T-helper 1 cell treated with Interleukin-12 subunit alpha and Interleukin-12 subunit beta and Interleukin-4 antibody, amounts not matched to agents 30 ng/mL and 1 ng/mL, for 36 hours (primary cell): ENCODE measurements at regions not wholly inside any gene's neighbourhood (a gene's known extent, or its start where the extent isn't known, plus 50 kb on each side); places are given as distances from the start of the nearest gene placed in this dataset.

Experiments
- intact Hi-C: fragments of 100-400 bp; cut with micrococcal nuclease; formaldehyde crosslinking; loops from one replicate; pipeline ENCODE4 v1.15.1; 2024

- intact Hi-C loops, result no loop called here
These were observed 567.6 kb downstream of the MRPL39 start for GRCh38 chr21:25039461-25040380.

GRCh38 chr21:25036775-25037174 is 570.5 kb downstream of the MRPL39 start:
- intact Hi-C loops, result no loop called here

GRCh38 chr21:25031750-25032149 is 575.5 kb downstream of the MRPL39 start:
- intact Hi-C loops, result no loop called here

GRCh38 chr21:25029580-25029979 is 577.7 kb downstream of the MRPL39 start:
- intact Hi-C loops, result no loop called here

GRCh38 chr21:25025596-25025995 is 581.7 kb downstream of the MRPL39 start:
- intact Hi-C loops, result no loop called here

- intact Hi-C loops, result no loop called here
These were observed 582.6 kb downstream of the MRPL39 start for GRCh38 chr21:25024639-25025038.

GRCh38 chr21:25005388-25005787 is 601.9 kb downstream of the MRPL39 start:
- intact Hi-C loops, result no loop called here

- intact Hi-C loops, result no loop called here
These were observed 604.6 kb downstream of the MRPL39 start for GRCh38 chr21:25002676-25003075.

- intact Hi-C loops, result no loop called here
These were observed 612.1 kb downstream of the MRPL39 start for GRCh38 chr21:24995216-24995615.

GRCh38 chr21:24994717-24995116 is 612.6 kb downstream of the MRPL39 start:
- intact Hi-C loops, result no loop called here

- intact Hi-C loops, result no loop called here
These were observed 617.8 kb downstream of the MRPL39 start for GRCh38 chr21:24989516-24989915.

- intact Hi-C loops, result no loop called here
These were observed 618.3 kb downstream of the MRPL39 start for GRCh38 chr21:24988941-24989340.

- intact Hi-C loops, result no loop called here
These were observed 631.0 kb downstream of the MRPL39 start for GRCh38 chr21:24976238-24976637.

- intact Hi-C loops, result no loop called here
These were observed 638.2 kb downstream of the MRPL39 start for GRCh38 chr21:24969068-24969467.

GRCh38 chr21:24955275-24955961 is 651.9 kb downstream of the MRPL39 start:
- intact Hi-C loops, result no loop called here

GRCh38 chr21:24948186-24948585 is 659.1 kb downstream of the MRPL39 start:
- intact Hi-C loops, result no loop called here

GRCh38 chr21:24945910-24946309 is 661.4 kb downstream of the MRPL39 start:
- intact Hi-C loops, result no loop called here

- intact Hi-C loops, result no loop called here
These were observed 665.7 kb downstream of the MRPL39 start for GRCh38 chr21:24941316-24942185.

GRCh38 chr21:24939291-24939690 is 668.0 kb downstream of the MRPL39 start:
- intact Hi-C loops, result no loop called here

GRCh38 chr21:24938573-24938972 is 668.7 kb downstream of the MRPL39 start:
- intact Hi-C loops, result no loop called here

GRCh38 chr21:24935991-24936390 is 671.3 kb downstream of the MRPL39 start:
- intact Hi-C loops, result no loop called here

GRCh38 chr21:24910591-24910990 is 696.7 kb downstream of the MRPL39 start:
- intact Hi-C loops, result no loop called here
